A673 (cell line): ENCODE measurements at regions not wholly inside any gene's neighbourhood (a gene's known extent, or its start where the extent isn't known, plus 50 kb on each side); places are given as distances from the start of the nearest gene placed in this dataset.

Experiments used
- BruUV-seq: library from RNA; stranded (reverse); fragments of 400-500 nt; replicated peaks from 2 replicates; lab custom pipeline; 2021; lab: Mats Ljungman, UMichigan
- CTCF ChIA-PET: fragments of 300-600 bp; sonication (Branson Sonifier 250); formaldehyde crosslinking; loops from one replicate; lab custom pipeline; 2022; ENCODE audit warnings: antibody characterized with exemption; lab: Charles Lee
- POLR2A ChIA-PET: fragments of 300-600 bp; sonication (Branson Sonifier 250); formaldehyde crosslinking; loops from one replicate; lab custom pipeline; 2022; ENCODE audit warnings: antibody characterized with exemption; ENCODE audit not compliant: low non-redundant PET; lab: Charles Lee
- DNase-seq: peaks from one replicate; pipeline ENCODE4 v3.0.0-alpha.2; 2015; ENCODE audit warnings: low spot score
- H3K27ac ChIP-seq: fragments of 200-600 bp; sonication (generic); 2 replicates; pipeline ENCODE4 v1.5.1; 2016; ENCODE audit warnings: mixed run types, low read depth, mild to moderate bottlenecking, mixed read lengths, antibody characterized with exemption, low read length; ENCODE audit not compliant: poor library complexity, severe bottlenecking
- H3K27me3 ChIP-seq: fragments of 200-600 bp; sonication (generic); replicated peaks from 2 replicates; pipeline ENCODE4 v1.6.1; 2017; ENCODE audit warnings: mixed run types, low read depth, mild to moderate bottlenecking, mixed read lengths, antibody characterized with exemption, low read length; ENCODE audit not compliant: insufficient read depth, poor library complexity
- H3K36me3 ChIP-seq: fragments of 200-600 bp; sonication (generic); 2 replicates; pipeline ENCODE4 v1.6.1; 2016; ENCODE audit warnings: mixed run types, mild to moderate bottlenecking, mixed read lengths, antibody characterized with exemption, low read length; ENCODE audit not compliant: insufficient read depth, poor library complexity, severe bottlenecking
- H3K4me1 ChIP-seq: fragments of 200-600 bp; sonication (generic); 2 replicates; pipeline ENCODE4 v1.6.1; 2017; ENCODE audit warnings: mixed run types, mild to moderate bottlenecking, mixed read lengths, antibody characterized with exemption, low read length; ENCODE audit not compliant: insufficient read depth, poor library complexity, severe bottlenecking
- H3K4me3 ChIP-seq: fragments of 200-600 bp; sonication (generic); 2 replicates; pipeline ENCODE4 v1.5.1; 2016; ENCODE audit warnings: low read depth, mixed run types, mild to moderate bottlenecking, mixed read lengths, low read length; ENCODE audit not compliant: poor library complexity, severe bottlenecking
- H3K9me3 ChIP-seq: fragments of 200-600 bp; sonication (generic); 2 replicates; pipeline ENCODE4 v1.6.1; 2016; ENCODE audit warnings: mixed run types, low read depth, mild to moderate bottlenecking, mixed read lengths, antibody characterized with exemption, low read length; ENCODE audit not compliant: poor library complexity, severe bottlenecking
- EZH2 ChIP-seq: fragments of 200-600 bp; sonication (generic); IDR thresholded peaks from 2 replicates; pipeline ENCODE4 v1.6.1; 2017; ENCODE audit warnings: borderline replicate concordance, low read depth, mild to moderate bottlenecking, mixed read lengths, antibody characterized with exemption, low read length; ENCODE audit not compliant: poor library complexity, severe bottlenecking
- intact Hi-C: fragments of 100-400 bp; cut with micrococcal nuclease; formaldehyde crosslinking; loops from one replicate; pipeline ENCODE4 v1.10.0; 2022; ENCODE audit not compliant: unreplicated experiment
- TF ChIP-seq, protein P1 (sequence below): fragments of 300-800, 200-600 bp; sonication (generic); conservative IDR thresholded peaks from 2 replicates; pipeline ENCODE4 v1.5.1; 2017; ENCODE audit warnings: low read depth, mild to moderate bottlenecking, antibody characterized with exemption, low read length, moderate library complexity, mixed read lengths

GRCh38 chr5:36528588-36528987, 77.8 kb upstream of the SLC1A3 start:
- DNase-seq: no peak
- Histone ChIP-seq H3K36me3 (no peaks in the 10 kb centered on the region), H3K4me3 (no peak overlapping the region), H3K9me3 (no peaks in the 10 kb centered on the region), H3K27me3 (no peaks in the 10 kb centered on the region), H3K4me1 (no peaks in the 10 kb centered on the region), H3K27ac (no peak overlapping the region)
- BruUV-seq: no TSS peak
- intact Hi-C loops: no loop called here
- ChIA-PET CTCF (no interaction called here), POLR2A (no interaction called here)
- TF ChIP-seq, protein P1, sequence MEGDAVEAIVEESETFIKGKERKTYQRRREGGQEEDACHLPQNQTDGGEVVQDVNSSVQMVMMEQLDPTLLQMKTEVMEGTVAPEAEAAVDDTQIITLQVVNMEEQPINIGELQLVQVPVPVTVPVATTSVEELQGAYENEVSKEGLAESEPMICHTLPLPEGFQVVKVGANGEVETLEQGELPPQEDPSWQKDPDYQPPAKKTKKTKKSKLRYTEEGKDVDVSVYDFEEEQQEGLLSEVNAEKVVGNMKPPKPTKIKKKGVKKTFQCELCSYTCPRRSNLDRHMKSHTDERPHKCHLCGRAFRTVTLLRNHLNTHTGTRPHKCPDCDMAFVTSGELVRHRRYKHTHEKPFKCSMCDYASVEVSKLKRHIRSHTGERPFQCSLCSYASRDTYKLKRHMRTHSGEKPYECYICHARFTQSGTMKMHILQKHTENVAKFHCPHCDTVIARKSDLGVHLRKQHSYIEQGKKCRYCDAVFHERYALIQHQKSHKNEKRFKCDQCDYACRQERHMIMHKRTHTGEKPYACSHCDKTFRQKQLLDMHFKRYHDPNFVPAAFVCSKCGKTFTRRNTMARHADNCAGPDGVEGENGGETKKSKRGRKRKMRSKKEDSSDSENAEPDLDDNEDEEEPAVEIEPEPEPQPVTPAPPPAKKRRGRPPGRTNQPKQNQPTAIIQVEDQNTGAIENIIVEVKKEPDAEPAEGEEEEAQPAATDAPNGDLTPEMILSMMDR: no peak
- TF ChIP-seq EZH2: no peak

GRCh38 chr5:36529142-36529541, 77.3 kb upstream of the SLC1A3 start:
- H3K4me3 ChIP-seq: no peak overlapping the region
- no peaks in the 10 kb centered on the region for H3K4me1 ChIP-seq
- intact Hi-C loops: no loop called here
- POLR2A ChIA-PET: no interaction called here
- CTCF ChIA-PET: no interaction called here
- no peak overlapping the region for H3K27ac ChIP-seq
- BruUV-seq: no TSS peak
- no peaks in the 10 kb centered on the region for H3K9me3 ChIP-seq
- no peaks in the 10 kb centered on the region for H3K36me3 ChIP-seq
- H3K27me3 ChIP-seq: no peaks in the 10 kb centered on the region
- TF ChIP-seq EZH2: no peak
- TF ChIP-seq, protein P1: no peak
- DNase-seq: no peak

- no peak for DNase-seq
- intact Hi-C loops: no loop called here
- ChIA-PET POLR2A (no interaction called here), CTCF (no interaction called here)
- H3K4me3 ChIP-seq: no peak overlapping the region
- BruUV-seq: no TSS peak
- H3K27me3 ChIP-seq: no peaks in the 10 kb centered on the region
- no peak overlapping the region for H3K27ac ChIP-seq
- H3K36me3 ChIP-seq: no peaks in the 10 kb centered on the region
- H3K9me3 ChIP-seq: no peaks in the 10 kb centered on the region
- no peaks in the 10 kb centered on the region for H3K4me1 ChIP-seq
- TF ChIP-seq, protein P1: no peak
- TF ChIP-seq EZH2: no peak
Measured at GRCh38 chr5:36530215-36530614, 76.2 kb upstream of the SLC1A3 start.
